Left ventricle myocardium superior (tissue), 1 donor: ENCODE measurements at regions not wholly inside any gene's neighbourhood (a gene's known extent, or its start where the extent isn't known, plus 50 kb on each side); places are given as distances from the start of the nearest gene placed in this dataset.

ENCODE experiments used
- ATAC-seq: fragments of 200-7000 bp; cut with Tn5 transposase; one replicate; pipeline ENCODE4 v1.9.1; 2020; ENCODE audit warnings: mild to moderate bottlenecking, moderate library complexity
- DNase-seq: peaks from one replicate; pipeline ENCODE4 v3.0.0-alpha.2; 2020
- intact Hi-C: fragments of 100-400 bp; cut with micrococcal nuclease; formaldehyde crosslinking; loops from one replicate; pipeline ENCODE4 v1.11.0; 2022
- donor health status: DM: no; HTN: yes; CAD: no; lungs with severe emphysema.

- intact Hi-C loops, result no loop called here
- DNase-seq (no peak), ATAC-seq (no peak)
Observed at GRCh38 chr7:25771491-25771890, 380.5 kb upstream of the NFE2L3 start.

DNA sequence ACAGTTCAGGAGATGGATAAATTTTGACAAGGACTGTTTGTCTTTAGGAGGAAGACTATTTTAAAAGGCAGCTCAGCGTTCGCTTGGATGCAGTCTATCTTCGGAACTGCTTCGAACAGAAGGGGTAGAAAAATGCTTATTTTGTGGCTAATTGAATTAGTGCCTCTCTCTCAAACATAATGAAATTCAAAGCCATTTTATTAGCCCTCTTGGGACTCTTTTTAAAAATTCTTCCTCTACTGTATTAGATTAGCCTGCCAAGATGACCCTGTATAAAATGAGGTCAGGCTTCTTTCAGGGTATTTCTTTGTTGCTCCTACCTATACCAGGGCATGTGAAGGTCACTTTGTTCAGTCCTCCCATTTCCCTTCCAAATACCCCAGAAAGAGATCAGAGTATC lies 379.2 kb upstream of the NFE2L3 start:
- ATAC-seq, result no peak

GRCh38 chr7:25774675-25775074 lies 377.3 kb upstream of the NFE2L3 start:
- no peak for DNase-seq
- intact Hi-C loops, result no loop called here
- ATAC-seq, result no peak

More for the DNA sequence above, 379.2 kb upstream of the NFE2L3 start:
- intact Hi-C loops, result no loop called here
- DNase-seq, result no peak

- ATAC-seq (no peak), DNase-seq (no peak)
- intact Hi-C loops, result no loop called here
Observed at GRCh38 chr7:25775570-25775969, 376.4 kb upstream of the NFE2L3 start.

GRCh38 chr7:25775999-25776743 lies 375.8 kb upstream of the NFE2L3 start:
- DNase-seq, result peak; percentile 60
- ATAC-seq, result peak; percentile 93
- intact Hi-C loops, result no loop called here

DNA sequence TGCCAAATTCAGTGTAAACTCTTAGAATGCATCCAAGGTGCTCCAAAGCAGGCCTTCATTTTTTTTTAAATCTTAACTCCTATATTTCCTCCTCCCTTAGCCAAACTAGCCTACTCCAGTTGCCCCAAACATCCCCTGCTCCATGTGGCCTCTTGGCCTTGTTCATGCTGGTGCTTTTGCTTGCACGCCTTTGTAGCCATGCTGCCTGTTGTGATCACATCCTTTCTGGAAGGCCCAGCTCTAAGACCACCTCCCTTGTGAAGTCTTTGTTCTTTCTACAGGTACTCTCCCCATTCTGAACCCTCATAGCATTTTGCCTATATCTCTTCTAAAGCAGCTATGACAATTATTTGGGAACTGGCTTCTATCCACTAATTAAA lies 375.3 kb upstream of the NFE2L3 start:
- ATAC-seq (peak; percentile 44), DNase-seq (no peak)
- intact Hi-C loops, result no loop called here

- ATAC-seq (no peak), DNase-seq (no peak)
- intact Hi-C loops, result no loop called here
Observed at GRCh38 chr7:25777969-25778708, 373.9 kb upstream of the NFE2L3 start.

GRCh38 chr7:25779002-25779546 lies 372.9 kb upstream of the NFE2L3 start:
- DNase-seq (no peak), ATAC-seq (no peak)
- intact Hi-C loops, result no loop called here

- ATAC-seq (no peak), DNase-seq (no peak)
- intact Hi-C loops, result no loop called here
Observed at GRCh38 chr7:25780904-25781303, 371.1 kb upstream of the NFE2L3 start.

- intact Hi-C loops, result no loop called here
- no peak for DNase-seq
- no peak for ATAC-seq
Observed at GRCh38 chr7:25781704-25782103, 370.3 kb upstream of the NFE2L3 start.

DNA sequence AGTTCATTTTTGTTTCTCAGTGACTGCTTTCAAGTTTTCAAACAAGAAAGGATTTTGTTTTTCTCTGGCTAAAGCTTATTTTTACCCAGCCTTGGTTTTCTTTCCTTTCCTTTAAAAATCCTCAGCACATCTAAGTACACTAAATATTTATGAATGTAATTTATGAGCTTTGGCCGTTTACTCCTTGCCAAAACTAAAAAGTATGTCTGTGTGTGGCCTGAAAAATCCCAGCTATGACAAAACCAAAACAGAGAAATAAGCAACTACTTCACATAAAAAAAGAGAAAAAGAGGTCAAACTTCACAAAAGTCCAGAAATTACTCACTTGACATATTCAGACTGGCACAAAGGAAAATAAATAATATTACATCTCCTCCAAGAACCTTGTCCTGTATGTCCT lies 365.1 kb upstream of the NFE2L3 start:
- intact Hi-C loops, result no loop called here
- no peak for ATAC-seq
- DNase-seq, result no peak

- intact Hi-C loops, result no loop called here
- DNase-seq (no peak), ATAC-seq (peak; percentile 89)
Observed at GRCh38 chr7:25787336-25787735, 364.7 kb upstream of the NFE2L3 start.

GRCh38 chr7:25788371-25788770 lies 363.6 kb upstream of the NFE2L3 start:
- intact Hi-C loops, result no loop called here
- DNase-seq (no peak), ATAC-seq (no peak)

GRCh38 chr7:25788961-25789620 lies 362.9 kb upstream of the NFE2L3 start:
- no peak for DNase-seq
- intact Hi-C loops, result no loop called here
- ATAC-seq, result no peak

DNA sequence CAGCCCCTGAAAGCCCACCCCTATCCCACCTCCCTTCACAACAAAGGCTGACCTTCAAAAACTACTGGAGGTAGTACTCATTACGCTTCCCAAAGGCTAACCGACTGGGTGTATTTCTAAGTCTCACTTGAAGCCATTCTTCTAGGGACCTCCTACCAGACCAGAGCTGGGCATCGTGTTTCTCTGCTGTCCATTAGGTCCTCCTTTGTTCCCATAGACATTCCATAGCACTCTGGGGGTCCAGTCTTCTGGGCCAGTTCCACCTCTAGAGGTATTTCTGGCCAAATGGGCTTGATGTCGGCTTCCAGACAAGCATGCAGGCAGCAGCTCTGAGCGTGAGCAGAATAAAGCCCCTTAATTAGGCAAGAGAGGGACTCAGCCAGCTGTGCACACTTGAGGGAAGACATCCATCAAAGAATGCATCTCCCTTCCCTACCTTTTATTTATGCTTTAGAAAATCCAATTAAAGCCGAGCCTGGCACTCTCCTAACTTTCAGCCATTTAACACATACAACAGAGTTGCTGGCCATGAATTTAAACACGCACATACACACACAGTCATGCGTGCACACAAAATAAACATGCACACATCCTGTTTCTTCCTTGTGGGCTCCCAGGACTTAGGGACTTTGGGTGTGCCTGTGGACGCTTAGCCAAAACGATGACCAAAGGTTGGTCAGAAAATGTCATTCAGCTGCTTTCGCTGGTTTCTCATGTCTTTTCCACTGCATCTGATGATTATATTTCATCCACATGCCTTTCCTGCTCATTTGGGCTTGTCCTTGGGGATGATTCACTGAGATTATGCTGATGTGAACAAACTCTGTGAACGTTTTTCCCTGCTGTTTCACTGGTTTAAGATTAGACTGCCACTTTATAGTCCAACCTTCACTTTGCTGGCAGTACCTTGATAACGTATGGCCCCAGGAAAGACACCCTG lies 362.0 kb upstream of the NFE2L3 start:
- intact Hi-C loops, result no loop called here
- DNase-seq, result no peak
- ATAC-seq, result peak; percentile 46

DNA sequence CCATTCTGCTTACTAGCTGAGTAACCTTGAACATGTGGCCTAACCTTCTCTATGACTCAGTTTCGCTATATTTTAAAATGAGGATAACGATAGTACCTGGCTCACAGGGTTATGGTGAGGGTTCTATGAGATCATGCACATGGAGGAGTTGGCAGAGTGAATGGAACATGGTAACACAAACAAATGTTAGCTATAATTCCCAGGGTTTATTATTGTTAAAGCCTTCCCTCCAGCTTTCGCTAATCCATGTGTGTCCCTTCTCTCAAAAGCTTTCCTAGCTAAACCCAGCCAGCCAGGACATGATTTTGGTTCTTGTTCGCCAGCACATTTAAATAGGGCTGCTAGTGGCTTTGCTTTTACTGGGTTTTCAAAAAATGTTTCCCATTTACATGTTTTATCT lies 361.0 kb upstream of the NFE2L3 start:
- no peak for DNase-seq
- no peak for ATAC-seq
- intact Hi-C loops, result no loop called here

DNA sequence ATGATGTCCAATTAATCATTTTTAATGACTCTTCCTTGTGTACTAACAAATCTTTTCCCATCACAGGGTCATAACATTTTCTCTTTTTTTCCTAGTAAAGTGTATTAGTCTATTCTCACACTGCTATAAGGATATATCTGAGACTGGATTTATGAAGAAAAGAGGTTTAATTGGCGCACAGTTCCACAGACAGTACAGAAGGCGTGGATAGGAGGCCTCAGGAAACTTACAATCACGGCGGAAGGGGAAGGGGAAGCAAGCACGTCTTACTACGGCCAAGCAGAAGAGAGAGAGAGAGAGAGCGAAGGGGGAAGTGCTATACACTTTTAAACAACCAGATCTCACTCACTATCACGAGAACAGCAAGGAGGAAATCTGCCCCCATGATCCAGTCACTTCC lies 359.4 kb upstream of the NFE2L3 start:
- no peak for DNase-seq
- intact Hi-C loops, result no loop called here
- no peak for ATAC-seq

- intact Hi-C loops, result no loop called here
- DNase-seq (no peak), ATAC-seq (peak; percentile 64)
Observed at GRCh38 chr7:25795824-25796235, 356.2 kb upstream of the NFE2L3 start.

GRCh38 chr7:25798344-25798743 lies 353.7 kb upstream of the NFE2L3 start:
- ATAC-seq (no peak), DNase-seq (no peak)
- intact Hi-C loops, result no loop called here
